ENCODE measurements at regions not wholly inside any gene's neighbourhood (a gene's known extent, or its start where the extent isn't known, plus 50 kb on each side); places are given as distances from the start of the nearest gene placed in this dataset.
"Not testable (repeated sequence)": the region's sequence is repeated elsewhere in the genome, so short reads cannot be mapped to it uniquely, and the experiment has no call there.

- DNase-seq = no peak
Measured at GRCh38 chr2:212912445-212913103, 238.8 kb downstream of the IKZF2 start.

GRCh38 chr2:212911011-212911410 is 240.4 kb downstream of the IKZF2 start:
- DNase-seq = no peak

GRCh38 chr2:212908682-212909435 is 242.6 kb downstream of the IKZF2 start:
- DNase-seq = no peak

- DNase-seq = no peak
Measured at GRCh38 chr2:212908031-212908430, 243.4 kb downstream of the IKZF2 start.

- no peak for DNase-seq
Measured at GRCh38 chr2:212906620-212907019, 244.8 kb downstream of the IKZF2 start.

- no peak for DNase-seq
Measured at GRCh38 chr2:212905640-212906201, 245.7 kb downstream of the IKZF2 start.

GRCh38 chr2:212904646-212905045 is 246.8 kb downstream of the IKZF2 start:
- no peak for DNase-seq

GRCh38 chr2:212903413-212903812 is 248.0 kb downstream of the IKZF2 start:
- DNase-seq = no peak

GRCh38 chr2:212902421-212902820 is 249.0 kb downstream of the IKZF2 start:
- DNase-seq = no peak

GRCh38 chr2:212901604-212902275 is 249.7 kb downstream of the IKZF2 start:
- no peak for DNase-seq

- DNase-seq = no peak
Measured at GRCh38 chr2:212900715-212901114, 250.7 kb downstream of the IKZF2 start.

- no peak for DNase-seq
Measured at GRCh38 chr2:212898011-212898410, 253.4 kb downstream of the IKZF2 start.

- no peak for DNase-seq
Measured at GRCh38 chr2:212897296-212897695, 254.1 kb downstream of the IKZF2 start.

- DNase-seq = no peak
Measured at GRCh38 chr2:212894026-212894425, 257.4 kb downstream of the IKZF2 start.

GRCh38 chr2:212893216-212893615 is 258.2 kb downstream of the IKZF2 start:
- DNase-seq = no peak

GRCh38 chr2:212892193-212892592 is 259.2 kb downstream of the IKZF2 start:
- no peak for DNase-seq

- no peak for DNase-seq
Measured at GRCh38 chr2:212891580-212891979, 259.8 kb downstream of the IKZF2 start.

GRCh38 chr2:212882626-212883025 is 268.8 kb downstream of the IKZF2 start:
- no peak for DNase-seq

- not testable (repeated sequence) for DNase-seq
Measured at GRCh38 chr2:212876556-212876955, 274.9 kb downstream of the IKZF2 start.

- DNase-seq = not testable (repeated sequence)
Measured at GRCh38 chr2:212875950-212876349, 275.5 kb downstream of the IKZF2 start.

- DNase-seq = no peak
Measured at GRCh38 chr2:212873256-212873655, 278.2 kb downstream of the IKZF2 start.

- no peak for DNase-seq
Measured at GRCh38 chr2:212871597-212871996, 279.8 kb downstream of the IKZF2 start.

GRCh38 chr2:212864186-212864585 is 287.2 kb downstream of the IKZF2 start:
- DNase-seq = no peak

GRCh38 chr2:212863185-212863588 is 288.2 kb downstream of the IKZF2 start:
- DNase-seq = no peak
